Fibroblast of skin of abdomen (primary cell): ENCODE measurements at regions not wholly inside any gene's neighbourhood (a gene's known extent, or its start where the extent isn't known, plus 50 kb on each side); places are given as distances from the start of the nearest gene placed in this dataset.

Experiments used
- DNase-seq: peaks from one replicate; pipeline ENCODE4 v3.0.0-alpha.2; 2013

DNA sequence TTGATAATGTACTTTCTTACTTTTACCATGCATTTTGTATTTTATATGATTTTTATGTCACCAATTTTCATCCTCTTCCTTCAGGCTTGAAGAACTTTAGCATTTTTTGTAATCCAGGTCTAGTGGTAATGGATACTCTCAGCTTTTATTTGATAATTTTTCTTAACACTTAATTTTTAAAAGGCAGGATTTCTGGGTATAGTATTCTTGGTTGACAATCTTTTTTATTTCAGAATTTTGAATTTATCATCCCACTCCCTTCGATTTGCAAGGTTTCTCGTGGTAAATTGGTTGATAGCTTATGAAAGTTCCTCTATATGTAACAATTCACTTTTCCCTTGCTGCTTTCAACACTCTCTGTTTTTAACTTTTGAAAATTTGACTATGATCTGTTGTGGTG is 363.7 kb downstream of the HTR7 start:
- DNase-seq = no peak

DNA sequence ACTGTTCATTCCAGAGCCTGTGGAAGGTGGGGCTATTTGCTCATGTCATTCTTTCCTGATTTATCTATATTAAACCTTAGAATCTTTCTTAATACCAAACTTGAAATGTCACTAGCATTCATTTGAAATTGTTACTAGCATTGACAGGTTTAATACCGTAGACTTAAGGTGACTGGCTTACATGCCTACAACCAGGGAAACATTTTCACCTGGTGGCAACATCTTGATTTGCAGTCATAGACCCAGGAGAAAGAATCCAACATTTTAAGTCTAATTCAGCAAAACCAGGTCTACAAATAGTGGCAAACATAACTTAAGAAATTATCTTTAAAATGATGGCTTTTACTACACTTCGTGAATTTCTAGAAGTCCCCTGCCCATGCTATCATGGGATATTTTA is 353.7 kb downstream of the HTR7 start:
- no peak for DNase-seq

- no peak for DNase-seq
Measured at GRCh38 chr10:90526721-90527120, 331.1 kb downstream of the HTR7 start.

- peak; percentile 8 for DNase-seq
Measured at GRCh38 chr10:90530521-90530920, 327.3 kb downstream of the HTR7 start.

DNA sequence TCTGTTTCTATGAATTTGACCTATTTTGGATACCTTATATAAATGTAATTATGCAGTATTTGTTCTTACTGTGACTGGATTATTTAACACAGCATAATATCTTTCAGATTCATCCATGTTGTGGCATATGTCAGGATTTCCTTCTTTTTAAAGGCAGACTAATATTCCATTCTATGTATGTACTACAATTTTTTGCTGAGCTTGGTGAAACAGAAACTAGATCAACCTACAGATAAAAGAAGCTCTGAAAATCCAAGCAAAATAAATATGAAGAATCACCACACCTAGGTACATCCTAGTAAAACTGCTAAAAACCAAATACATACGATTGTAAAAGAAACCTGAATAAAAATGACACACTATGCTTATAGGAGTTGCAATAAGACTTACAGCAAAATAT is 300.5 kb downstream of the HTR7 start:
- DNase-seq = no peak

- DNase-seq = no peak
Measured at GRCh38 chr10:90560331-90560730, 297.5 kb downstream of the HTR7 start.

DNA sequence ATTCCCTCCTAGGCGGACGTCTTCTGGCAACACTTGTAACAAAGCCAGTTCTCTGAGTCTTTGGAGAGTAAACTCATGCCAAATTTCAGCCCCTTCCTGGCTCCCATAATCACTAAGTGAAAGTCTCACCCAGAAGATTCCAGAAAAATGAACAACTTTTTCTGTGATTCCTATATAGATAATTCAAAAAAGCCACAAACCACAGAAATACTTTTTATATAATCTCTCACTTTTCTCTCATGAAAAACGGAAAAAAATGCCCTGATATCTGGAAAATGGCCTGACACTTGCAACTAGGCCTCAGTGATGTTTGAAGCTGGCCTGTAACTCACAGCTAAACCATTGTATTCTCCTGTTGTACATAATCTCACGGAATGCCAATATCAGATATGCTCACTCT is 296.2 kb downstream of the HTR7 start:
- DNase-seq = no peak

- DNase-seq = peak; percentile 19
Measured at GRCh38 chr10:90571481-90572258, 286.2 kb downstream of the HTR7 start.

DNA sequence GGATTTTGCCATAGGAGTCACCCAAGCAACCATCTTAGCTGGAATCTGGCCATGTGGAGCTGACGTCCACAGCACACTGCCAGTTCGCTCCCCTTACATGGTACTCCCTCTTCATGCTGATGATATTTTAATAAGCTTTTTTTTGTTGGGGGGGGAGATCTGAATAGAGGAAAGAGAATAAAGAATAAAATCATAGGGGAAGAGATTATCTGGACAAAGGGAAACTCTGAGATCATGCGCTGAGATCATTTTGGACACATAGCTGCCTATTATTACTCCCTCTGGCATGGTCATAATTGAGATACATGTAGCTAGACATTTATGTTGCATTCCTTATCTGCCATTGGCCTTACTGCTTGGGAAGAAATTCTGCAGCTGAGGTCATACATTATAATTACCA is 282.7 kb downstream of the HTR7 start:
- no peak for DNase-seq

DNA sequence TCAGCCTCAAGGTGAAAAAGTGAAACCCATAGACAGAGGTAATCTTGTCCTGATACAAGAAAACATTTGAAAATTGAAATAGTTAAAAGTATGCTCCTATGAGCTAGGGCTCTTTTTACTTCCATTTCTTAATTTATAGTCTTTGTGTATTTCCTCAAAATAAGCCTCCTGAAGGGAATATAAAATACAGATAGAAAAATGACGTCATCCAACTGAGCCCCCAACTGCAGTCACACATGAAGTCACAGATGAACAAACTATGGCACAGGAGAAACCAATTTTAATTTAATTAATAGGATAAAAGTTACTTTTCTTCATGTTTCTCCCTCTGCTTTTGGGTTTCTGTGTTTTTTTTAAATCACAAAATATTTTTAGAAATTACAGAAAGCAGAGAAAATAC is 280.3 kb downstream of the HTR7 start:
- no peak for DNase-seq

DNA sequence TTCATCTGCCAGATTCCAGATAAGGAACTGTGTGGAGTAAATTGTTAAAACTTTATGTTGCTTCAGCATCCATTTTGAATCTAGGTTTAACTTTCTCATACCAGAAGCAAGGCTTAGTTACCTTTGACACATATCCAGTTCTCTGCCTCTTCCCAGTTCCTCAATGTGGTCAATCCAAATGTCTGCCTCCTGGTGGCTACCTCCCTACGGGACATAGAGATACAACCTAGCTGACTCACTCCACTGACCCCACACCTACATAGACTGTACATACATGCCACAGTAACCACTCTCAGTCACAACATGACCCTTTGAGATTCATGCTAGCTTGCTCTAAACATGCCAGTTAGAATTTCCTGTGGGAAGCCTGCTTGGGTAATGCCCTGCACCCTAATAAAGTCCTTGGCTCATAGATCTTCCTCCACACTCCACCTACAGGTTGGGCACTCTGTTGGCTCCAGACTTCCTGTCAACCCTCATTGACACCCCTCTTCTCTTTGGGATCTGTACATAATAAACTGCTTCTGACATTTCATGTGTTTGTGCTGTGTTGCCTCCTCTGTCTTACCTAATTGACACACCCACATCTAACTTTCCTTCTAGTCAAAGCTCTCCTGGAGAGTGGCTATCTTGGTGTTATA is 278.1 kb downstream of the HTR7 start:
- peak; percentile 26 for DNase-seq

GRCh38 chr10:90583416-90583815 is 274.4 kb downstream of the HTR7 start:
- no peak for DNase-seq

- peak; percentile 65 for DNase-seq
Measured at GRCh38 chr10:90587081-90587491, 270.8 kb downstream of the HTR7 start.

GRCh38 chr10:90587561-90587960 is 270.3 kb downstream of the HTR7 start:
- DNase-seq = no peak

GRCh38 chr10:90588222-90588621 is 269.6 kb downstream of the HTR7 start:
- no peak for DNase-seq

GRCh38 chr10:90589825-90590224 is 268.0 kb downstream of the HTR7 start:
- no peak for DNase-seq

DNA sequence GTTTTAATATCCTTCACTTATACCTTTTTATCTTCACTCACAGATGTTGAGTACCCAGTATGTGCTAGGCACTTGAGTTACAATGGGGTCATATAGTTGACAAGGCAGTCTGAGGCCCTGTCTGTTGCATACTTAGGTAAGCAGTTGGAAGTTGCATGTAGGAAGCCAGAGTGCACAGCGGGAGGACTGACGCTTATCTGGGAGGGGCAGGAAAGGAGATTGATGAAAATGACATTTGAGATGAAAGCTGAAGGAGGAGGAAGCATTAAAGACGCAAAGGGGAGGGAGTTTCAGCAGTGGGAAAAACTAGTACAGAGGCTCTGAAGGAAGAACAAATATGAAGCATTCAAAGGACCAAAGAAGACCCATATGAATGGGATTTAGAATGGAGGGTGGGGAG is 266.2 kb downstream of the HTR7 start:
- no peak for DNase-seq

DNA sequence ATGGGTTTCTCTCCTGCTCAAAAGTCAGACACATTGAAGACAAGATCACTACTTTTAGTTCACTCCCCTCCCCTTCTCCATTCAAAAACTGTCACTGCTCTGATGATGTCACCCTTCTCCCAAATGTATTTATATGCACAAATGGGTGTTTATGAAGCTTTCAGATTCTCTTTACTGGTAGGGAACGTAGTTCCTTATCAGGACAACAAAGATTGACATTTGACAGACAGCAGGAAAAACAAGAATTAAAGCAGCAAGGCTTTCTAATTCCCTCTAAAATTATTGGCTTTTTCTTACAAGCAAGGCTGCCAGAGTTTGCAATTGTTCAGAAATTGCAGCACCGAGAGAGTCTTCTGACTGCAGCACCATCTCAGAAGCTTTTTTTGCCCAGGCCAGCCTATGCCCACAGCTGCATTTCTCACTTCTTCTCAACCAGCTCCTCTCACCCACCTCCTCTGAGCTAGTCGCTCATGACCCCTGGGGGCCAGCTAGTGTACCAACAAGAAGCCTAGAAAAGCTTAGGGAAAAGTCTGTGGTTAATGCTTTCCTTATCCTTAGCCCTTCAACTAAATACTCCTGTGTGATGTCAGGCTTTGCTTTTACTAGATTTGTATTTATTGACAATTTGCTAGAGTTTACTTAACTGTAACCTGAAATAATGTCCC is 265.1 kb downstream of the HTR7 start:
- peak; percentile 74 for DNase-seq

GRCh38 chr10:90598513-90598912 is 259.3 kb downstream of the HTR7 start:
- no peak for DNase-seq

GRCh38 chr10:90602862-90603610 is 254.8 kb downstream of the HTR7 start:
- peak; percentile 90 for DNase-seq

GRCh38 chr10:90604636-90605035 is 253.2 kb downstream of the HTR7 start:
- peak; percentile 40 for DNase-seq

GRCh38 chr10:90605506-90605905 is 252.3 kb downstream of the HTR7 start:
- DNase-seq = no peak

- DNase-seq = no peak
Measured at GRCh38 chr10:90612276-90612675, 245.6 kb downstream of the HTR7 start.
